HG02678 (cell line): ENCODE measurements at regions not wholly inside any gene's neighbourhood (a gene's known extent, or its start where the extent isn't known, plus 50 kb on each side); places are given as distances from the start of the nearest gene placed in this dataset.

Experiments
- ATAC-seq: cut with Tn5 transposase; IDR thresholded peaks from one replicate; pipeline ENCODE4 v1.9.1; 2021; ENCODE audit warnings: mild to moderate bottlenecking, moderate library complexity; ENCODE audit not compliant: unreplicated experiment

- no peak for ATAC-seq
Measured at GRCh38 chr1:73662526-73662925, 535.5 kb downstream of the LRRIQ3 start.

- no peak for ATAC-seq
Measured at GRCh38 chr1:73659136-73659535, 538.8 kb downstream of the LRRIQ3 start.

GRCh38 chr1:73654714-73655113, 543.3 kb downstream of the LRRIQ3 start:
- no peak for ATAC-seq

GRCh38 chr1:73644198-73644597, 553.8 kb downstream of the LRRIQ3 start:
- ATAC-seq, result no peak

- no peak for ATAC-seq
Measured at GRCh38 chr1:73639494-73639893, 558.5 kb downstream of the LRRIQ3 start.

- ATAC-seq, result no peak
Measured at GRCh38 chr1:73637264-73637663, 560.7 kb downstream of the LRRIQ3 start.

GRCh38 chr1:73635021-73635420, 563.0 kb downstream of the LRRIQ3 start:
- no peak for ATAC-seq

- no peak for ATAC-seq
Measured at GRCh38 chr1:73627723-73628122, 570.3 kb downstream of the LRRIQ3 start.

- ATAC-seq, result no peak
Measured at GRCh38 chr1:73626326-73626725, 571.6 kb downstream of the LRRIQ3 start.

GRCh38 chr1:73623946-73624345, 574.0 kb downstream of the LRRIQ3 start:
- no peak for ATAC-seq

GRCh38 chr1:73617145-73617544, 580.8 kb downstream of the LRRIQ3 start:
- ATAC-seq, result no peak

- no peak for ATAC-seq
Measured at GRCh38 chr1:73611681-73612080, 586.3 kb downstream of the LRRIQ3 start.

GRCh38 chr1:73604739-73605138, 593.2 kb downstream of the LRRIQ3 start:
- no peak for ATAC-seq

- no peak for ATAC-seq
Measured at GRCh38 chr1:73604211-73604610, 593.8 kb downstream of the LRRIQ3 start.

- no peak for ATAC-seq
Measured at GRCh38 chr1:73593804-73594203, 604.2 kb downstream of the LRRIQ3 start.

GRCh38 chr1:73593364-73593763, 604.6 kb downstream of the LRRIQ3 start:
- ATAC-seq, result no peak

- no peak for ATAC-seq
Measured at GRCh38 chr1:73587080-73587479, 610.9 kb downstream of the LRRIQ3 start.

- no peak for ATAC-seq
Measured at GRCh38 chr1:73577206-73577605, 620.8 kb downstream of the LRRIQ3 start.

- ATAC-seq, result no peak
Measured at GRCh38 chr1:73576083-73576482, 621.9 kb downstream of the LRRIQ3 start.

- ATAC-seq, result no peak
Measured at GRCh38 chr1:73564294-73564693, 633.7 kb downstream of the LRRIQ3 start.

- ATAC-seq, result no peak
Measured at GRCh38 chr1:73556270-73556669, 641.7 kb downstream of the LRRIQ3 start.

GRCh38 chr1:73537400-73537799, 660.6 kb downstream of the LRRIQ3 start:
- no peak for ATAC-seq

- no peak for ATAC-seq
Measured at GRCh38 chr1:73517603-73518191, 680.3 kb downstream of the LRRIQ3 start.
